ENCODE measurements at regions not wholly inside any gene's neighbourhood (a gene's known extent, or its start where the extent isn't known, plus 50 kb on each side); places are given as distances from the start of the nearest gene placed in this dataset.

- DNase-seq = no peak
- Histone ChIP-seq H3K27ac (no peak overlapping the region), H3K27me3 (replicated peaks) (no peaks in the 10 kb centered on the region), H3K36me3 (replicated peaks) (no peaks in the 10 kb centered on the region), H3K4me3 (ENCODE audit: low read depth, low read length) (no peak overlapping the region)
- in situ Hi-C loops (cut with HindIII; ENCODE audit: low pct_ligation_motif_present, low sequenced_read_pairs) = no loop called here
- no peak for TF ChIP-seq CTCF (IDR thresholded peaks at IDR 0.05; ENCODE audit: low read depth, low read length, missing control alignments)
Observed at GRCh38 chr5:96579711-96580110, 82.5 kb upstream of the CAST start.

- TF ChIP-seq CTCF (IDR thresholded peaks at IDR 0.05; ENCODE audit: low read depth, low read length, missing control alignments) = no peak
- no peak for DNase-seq
- in situ Hi-C loops (cut with HindIII; ENCODE audit: low pct_ligation_motif_present, low sequenced_read_pairs) = no loop called here
- no peak overlapping the region for H3K27ac ChIP-seq
- no peak overlapping the region for H3K4me3 ChIP-seq (ENCODE audit: low read depth, low read length)
- no peaks in the 10 kb centered on the region for H3K36me3 ChIP-seq (replicated peaks)
- no peaks in the 10 kb centered on the region for H3K27me3 ChIP-seq (replicated peaks)
Observed at GRCh38 chr5:96582343-96582742, 79.8 kb upstream of the CAST start.

GRCh38 chr5:96584712-96585111 is 77.5 kb upstream of the CAST start:
- no peak for DNase-seq
- Histone ChIP-seq H3K36me3 (replicated peaks) (no peaks in the 10 kb centered on the region), H3K27ac (no peak overlapping the region), H3K27me3 (replicated peaks) (no peaks in the 10 kb centered on the region), H3K4me3 (ENCODE audit: low read depth, low read length) (no peak overlapping the region)
- in situ Hi-C loops (cut with HindIII; ENCODE audit: low pct_ligation_motif_present, low sequenced_read_pairs) = no loop called here
- no peak for TF ChIP-seq CTCF (IDR thresholded peaks at IDR 0.05; ENCODE audit: low read depth, low read length, missing control alignments)

- H3K4me3 ChIP-seq (ENCODE audit: low read depth, low read length) = no peak overlapping the region
- TF ChIP-seq CTCF (IDR thresholded peaks at IDR 0.05; ENCODE audit: low read depth, low read length, missing control alignments) = no peak
- no peak overlapping the region for H3K27ac ChIP-seq
- no peak for DNase-seq
- in situ Hi-C loops (cut with HindIII; ENCODE audit: low pct_ligation_motif_present, low sequenced_read_pairs) = no loop called here
- H3K27me3 ChIP-seq (replicated peaks) = no peaks in the 10 kb centered on the region
- H3K36me3 ChIP-seq (replicated peaks) = no peaks in the 10 kb centered on the region
Observed at GRCh38 chr5:96588539-96588938, 73.6 kb upstream of the CAST start.

- no peaks in the 10 kb centered on the region for H3K36me3 ChIP-seq (replicated peaks)
- TF ChIP-seq CTCF (IDR thresholded peaks at IDR 0.05; ENCODE audit: low read depth, low read length, missing control alignments) = no peak
- no peak overlapping the region for H3K4me3 ChIP-seq (ENCODE audit: low read depth, low read length)
- DNase-seq = no peak
- in situ Hi-C loops (cut with HindIII; ENCODE audit: low pct_ligation_motif_present, low sequenced_read_pairs) = no loop called here
- H3K27ac ChIP-seq = no peak overlapping the region
- H3K27me3 ChIP-seq (replicated peaks) = no peaks in the 10 kb centered on the region
Observed at GRCh38 chr5:96590796-96591195, 71.4 kb upstream of the CAST start.

GRCh38 chr5:96595300-96596090 is 66.7 kb upstream of the CAST start:
- in situ Hi-C loops (cut with HindIII; ENCODE audit: low pct_ligation_motif_present, low sequenced_read_pairs) = no loop called here
- no peak for DNase-seq
- H3K36me3 ChIP-seq (replicated peaks) = no peaks in the 10 kb centered on the region
- no peaks in the 10 kb centered on the region for H3K27me3 ChIP-seq (replicated peaks)
- no peak overlapping the region for H3K27ac ChIP-seq
- no peak overlapping the region for H3K4me3 ChIP-seq (ENCODE audit: low read depth, low read length)
- TF ChIP-seq CTCF (IDR thresholded peaks at IDR 0.05; ENCODE audit: low read depth, low read length, missing control alignments) = peak; percentile 57

All from brain microvascular endothelial cell (primary cell).